AG10803 (cell line): ENCODE measurements at regions not wholly inside any gene's neighbourhood (a gene's known extent, or its start where the extent isn't known, plus 50 kb on each side); places are given as distances from the start of the nearest gene placed in this dataset.

ENCODE experiments used
- DNase-seq: peaks from one replicate; pipeline ENCODE4 v3.0.0; 2010; ENCODE audit warnings: low read depth
- H3K4me3 ChIP-seq: 2 replicates; pipeline ENCODE4 v1.5.1; 2011; ENCODE audit warnings: mild to moderate bottlenecking, low read length, control low read depth
- TF ChIP-seq, protein P1 (sequence below): conservative IDR thresholded peaks from 2 replicates; pipeline ENCODE4 v1.5.1; 2011; ENCODE audit warnings: mild to moderate bottlenecking, low read length, control low read depth, inconsistent platforms

DNA sequence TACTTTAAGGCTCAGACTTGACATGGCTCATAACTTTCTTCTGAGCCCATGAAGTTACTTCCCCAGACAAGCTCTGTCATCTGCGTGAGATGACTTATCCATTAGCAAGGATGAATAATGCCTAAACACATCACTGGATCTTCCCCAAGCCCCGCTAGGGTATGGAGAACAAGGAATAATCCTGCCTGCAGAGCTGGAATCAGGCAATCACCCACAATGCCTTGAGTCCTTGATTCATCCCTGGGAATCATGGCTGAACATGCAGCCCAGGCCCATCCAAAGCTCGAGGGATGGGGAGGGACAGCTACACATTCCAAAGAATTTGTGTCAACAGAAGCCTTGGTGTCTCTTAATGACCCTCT lies 131.7 kb downstream of the PSMG1 start:
- peak; percentile 71 for DNase-seq
- TF ChIP-seq, protein P1, sequence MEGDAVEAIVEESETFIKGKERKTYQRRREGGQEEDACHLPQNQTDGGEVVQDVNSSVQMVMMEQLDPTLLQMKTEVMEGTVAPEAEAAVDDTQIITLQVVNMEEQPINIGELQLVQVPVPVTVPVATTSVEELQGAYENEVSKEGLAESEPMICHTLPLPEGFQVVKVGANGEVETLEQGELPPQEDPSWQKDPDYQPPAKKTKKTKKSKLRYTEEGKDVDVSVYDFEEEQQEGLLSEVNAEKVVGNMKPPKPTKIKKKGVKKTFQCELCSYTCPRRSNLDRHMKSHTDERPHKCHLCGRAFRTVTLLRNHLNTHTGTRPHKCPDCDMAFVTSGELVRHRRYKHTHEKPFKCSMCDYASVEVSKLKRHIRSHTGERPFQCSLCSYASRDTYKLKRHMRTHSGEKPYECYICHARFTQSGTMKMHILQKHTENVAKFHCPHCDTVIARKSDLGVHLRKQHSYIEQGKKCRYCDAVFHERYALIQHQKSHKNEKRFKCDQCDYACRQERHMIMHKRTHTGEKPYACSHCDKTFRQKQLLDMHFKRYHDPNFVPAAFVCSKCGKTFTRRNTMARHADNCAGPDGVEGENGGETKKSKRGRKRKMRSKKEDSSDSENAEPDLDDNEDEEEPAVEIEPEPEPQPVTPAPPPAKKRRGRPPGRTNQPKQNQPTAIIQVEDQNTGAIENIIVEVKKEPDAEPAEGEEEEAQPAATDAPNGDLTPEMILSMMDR = no peak
- no peak overlapping the region for H3K4me3 ChIP-seq

DNA sequence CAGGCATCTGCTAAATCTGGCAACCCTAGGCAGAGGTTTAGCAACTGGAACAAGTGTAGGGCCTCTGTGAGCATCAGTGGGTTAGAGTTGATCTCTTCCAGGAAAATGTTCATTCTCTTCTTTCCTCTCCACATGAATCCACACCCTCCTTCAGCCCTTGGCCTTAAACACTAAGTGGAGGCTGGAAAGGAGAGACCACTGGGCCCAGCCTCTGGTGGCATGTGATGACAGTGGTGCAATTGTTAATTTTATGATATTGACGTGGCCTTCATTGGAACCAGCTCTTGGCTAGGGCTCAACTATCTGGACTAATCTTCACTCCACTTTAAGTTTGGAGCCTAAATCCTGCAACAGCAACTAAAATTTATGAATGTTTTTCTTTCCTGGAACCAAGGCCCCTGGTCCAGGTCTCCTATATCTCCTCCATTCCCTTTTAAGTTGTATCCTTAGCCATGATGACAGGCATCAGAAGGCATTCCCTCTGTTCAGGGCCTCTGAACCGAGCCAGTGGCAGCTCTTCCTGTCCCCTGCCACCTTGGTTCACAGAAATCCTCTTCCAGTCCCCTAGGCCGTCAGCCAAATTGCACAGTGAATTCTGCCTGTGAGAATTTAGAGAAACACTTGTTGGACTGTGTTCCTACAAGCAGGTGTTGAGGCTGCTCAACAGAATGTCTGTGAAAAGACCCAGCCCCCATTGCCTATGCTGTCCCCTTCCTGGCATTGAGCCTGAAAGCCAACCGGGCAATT lies 132.2 kb downstream of the PSMG1 start:
- DNase-seq = peak; percentile 31
- TF ChIP-seq, protein P1 = no peak
- H3K4me3 ChIP-seq = no peak overlapping the region

DNA sequence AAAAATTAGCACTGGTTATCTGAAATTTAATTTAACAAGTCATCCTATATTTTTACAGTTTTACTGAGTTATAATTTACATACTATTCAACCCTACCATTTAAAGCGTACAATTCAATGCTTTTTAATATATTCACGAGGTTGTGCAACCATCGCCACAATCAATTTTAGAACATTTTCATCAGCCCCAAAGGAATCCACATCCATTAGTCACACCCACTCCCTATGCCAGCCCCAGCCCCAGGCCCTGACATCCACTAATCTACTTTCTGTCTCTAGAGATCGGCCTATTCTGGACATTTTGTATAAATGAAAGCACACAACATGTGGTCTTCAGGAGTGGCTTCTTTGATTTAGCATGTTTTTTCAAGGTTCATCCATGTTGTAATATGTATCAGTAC lies 134.7 kb downstream of the PSMG1 start:
- no peak overlapping the region for H3K4me3 ChIP-seq
- TF ChIP-seq, protein P1 = no peak
- DNase-seq = peak; percentile 25

DNA sequence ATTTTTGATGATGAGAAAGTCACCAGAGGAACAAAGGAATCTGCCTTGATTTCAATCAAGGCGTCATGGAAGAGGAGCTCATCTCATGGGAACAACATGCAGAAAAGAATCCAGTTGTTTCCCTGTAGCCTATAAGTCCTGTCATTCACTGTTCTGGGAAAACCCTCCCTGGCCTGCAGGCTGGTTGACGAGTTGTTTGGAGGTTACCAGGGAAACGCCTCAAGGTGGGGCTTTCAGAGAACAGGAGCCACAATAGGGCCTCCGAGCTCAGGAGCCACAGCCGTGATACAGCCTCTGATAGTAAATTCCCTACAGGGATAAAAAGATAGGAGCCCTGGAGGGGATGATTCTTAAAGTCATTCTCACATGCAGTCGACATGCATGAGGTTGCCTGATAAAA lies 135.2 kb downstream of the PSMG1 start:
- H3K4me3 ChIP-seq = no peak overlapping the region
- TF ChIP-seq, protein P1 = no peak
- no peak for DNase-seq

DNA sequence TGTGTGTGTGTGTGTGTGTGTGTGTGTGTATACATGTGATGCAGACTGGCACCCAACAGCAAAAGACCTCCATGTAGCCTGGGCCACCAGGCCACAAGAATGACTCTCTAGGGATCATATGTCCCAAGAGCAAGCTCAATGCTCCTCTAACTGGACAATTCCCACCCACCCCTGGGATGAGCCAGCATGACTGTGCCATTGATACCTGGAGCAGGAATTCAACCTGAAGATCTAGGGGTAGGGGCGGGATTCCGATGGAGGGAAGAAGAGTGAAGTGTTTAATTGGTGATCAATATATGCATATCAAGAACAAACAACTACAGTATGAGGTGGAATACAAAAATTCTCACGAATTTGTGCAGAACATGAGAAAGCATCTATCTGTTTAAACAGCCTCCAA lies 136.2 kb downstream of the PSMG1 start:
- H3K4me3 ChIP-seq = no peak overlapping the region
- DNase-seq = no peak
- TF ChIP-seq, protein P1 = no peak

DNA sequence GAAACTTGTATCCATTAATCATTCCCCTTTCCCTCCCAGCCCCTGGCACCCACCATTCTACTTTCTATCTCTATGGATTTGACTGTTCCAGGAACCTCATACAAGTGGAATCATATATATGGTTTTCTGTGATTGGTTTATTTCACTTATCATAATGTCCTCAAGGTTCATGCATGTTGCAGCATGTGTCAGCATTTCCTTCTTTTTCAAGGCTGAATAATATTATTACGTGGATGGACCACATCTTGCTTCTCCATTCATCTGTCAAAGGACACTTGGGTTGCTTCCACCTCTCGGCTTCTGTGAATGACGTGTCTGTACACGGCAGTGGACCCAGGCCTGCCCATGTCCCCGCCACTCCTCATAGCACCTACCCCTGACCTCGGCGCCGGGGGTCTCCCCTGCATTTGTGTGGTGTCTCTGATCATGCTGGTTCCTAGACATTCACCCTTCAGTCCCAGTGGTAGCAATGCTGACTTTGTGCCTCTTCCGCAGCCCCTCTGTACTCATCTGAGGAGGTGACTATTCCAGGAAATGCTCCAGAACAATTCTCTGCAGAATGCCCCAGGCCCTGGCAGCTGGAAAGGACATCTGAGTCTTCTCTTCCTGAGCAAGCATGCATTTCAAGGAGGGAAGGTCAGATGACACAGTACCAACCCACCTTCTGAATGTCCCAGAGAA lies 136.9 kb downstream of the PSMG1 start:
- no peak for DNase-seq
- TF ChIP-seq, protein P1 = no peak
- H3K4me3 ChIP-seq = no peak overlapping the region

DNA sequence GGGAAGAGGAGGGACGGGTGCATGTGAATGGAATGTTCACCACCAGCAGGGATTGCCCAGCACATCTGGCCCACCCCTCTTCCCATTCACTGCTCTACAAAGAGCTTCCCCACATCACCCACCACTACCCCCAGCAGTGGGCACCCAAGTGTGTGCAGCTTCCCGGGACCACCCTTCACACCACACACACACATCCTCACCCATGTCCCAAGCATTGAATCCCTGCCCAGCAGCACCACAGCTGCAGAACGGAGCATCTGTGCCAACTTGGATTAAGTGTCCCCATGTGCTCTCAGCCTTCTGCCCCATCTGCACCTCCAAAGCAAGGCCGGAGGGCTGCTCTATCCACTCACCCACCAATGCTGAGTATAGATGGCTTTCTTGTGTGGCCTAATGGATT lies 141.4 kb downstream of the PSMG1 start:
- no peak overlapping the region for H3K4me3 ChIP-seq
- TF ChIP-seq, protein P1 = no peak
- DNase-seq = no peak
